ENCODE measurements at regions not wholly inside any gene's neighbourhood (a gene's known extent, or its start where the extent isn't known, plus 50 kb on each side); places are given as distances from the start of the nearest gene placed in this dataset.

- Histone ChIP-seq H3K9ac (ENCODE audit: low read length) (no peak overlapping the region), H3K27ac (ENCODE audit: low read length) (no peak overlapping the region), H3K4me1 (ENCODE audit: low read length) (no peaks in the 10 kb centered on the region), H3K27me3 (replicated peaks; ENCODE audit: insufficient read depth, low read length) (no peaks in the 10 kb centered on the region), H2AFZ (ENCODE audit: low read length) (no peak overlapping the region), H4K20me1 (ENCODE audit: insufficient read depth, low read length) (no peaks in the 10 kb centered on the region), H3K9me2 (replicated peaks; ENCODE audit: insufficient read depth, low read length) (0 out of 2 replicates have a peak, but pooled peaks cover 2% of the 10 kb centered on the region), H3K4me2 (ENCODE audit: low read depth, low read length) (no peak overlapping the region), H3F3A (ENCODE audit: insufficient read depth, low read length) (no peaks in the 10 kb centered on the region), H3K36me3 (replicated peaks; ENCODE audit: insufficient read depth, low read length) (no peaks in the 10 kb centered on the region), H3K79me2 (ENCODE audit: low read length) (no peaks in the 10 kb centered on the region), H3K4me3 (ENCODE audit: low read length) (no peak overlapping the region), H3K9me3 (replicated peaks; ENCODE audit: insufficient read depth, low read length) (no peaks in the 10 kb centered on the region)
- no peak for DNase-seq
- TF ChIP-seq EZH2 (optimal IDR thresholded peaks at IDR 0.05; ENCODE audit: low read depth, low read length) (no peak), CTCF (IDR thresholded peaks at IDR 0.05; ENCODE audit: low read length) (no peak), EZH2phosphoT487 (IDR thresholded peaks at IDR 0.05; ENCODE audit: low read length) (no peak)
Observed at GRCh38 chr4:162323919-162324318, 160.1 kb upstream of the FSTL5 start.

GRCh38 chr4:162322054-162322453 is 158.3 kb upstream of the FSTL5 start:
- no peaks in the 10 kb centered on the region for H3F3A ChIP-seq (ENCODE audit: insufficient read depth, low read length)
- no peak for TF ChIP-seq EZH2 (optimal IDR thresholded peaks at IDR 0.05; ENCODE audit: low read depth, low read length)
- no peak for TF ChIP-seq CTCF (IDR thresholded peaks at IDR 0.05; ENCODE audit: low read length)
- TF ChIP-seq EZH2phosphoT487 (IDR thresholded peaks at IDR 0.05; ENCODE audit: low read length) = no peak
- H3K27me3 ChIP-seq (replicated peaks; ENCODE audit: insufficient read depth, low read length) = no peaks in the 10 kb centered on the region
- H3K9me2 ChIP-seq (replicated peaks; ENCODE audit: insufficient read depth, low read length) = 0 out of 2 replicates have a peak, but pooled peaks cover 2% of the 10 kb centered on the region
- no peaks in the 10 kb centered on the region for H3K79me2 ChIP-seq (ENCODE audit: low read length)
- no peak overlapping the region for H2AFZ ChIP-seq (ENCODE audit: low read length)
- no peak overlapping the region for H3K27ac ChIP-seq (ENCODE audit: low read length)
- no peaks in the 10 kb centered on the region for H3K9me3 ChIP-seq (replicated peaks; ENCODE audit: insufficient read depth, low read length)
- DNase-seq = no peak
- no peak overlapping the region for H3K4me3 ChIP-seq (ENCODE audit: low read length)
- H3K4me2 ChIP-seq (ENCODE audit: low read depth, low read length) = no peak overlapping the region
- H3K4me1 ChIP-seq (ENCODE audit: low read length) = no peaks in the 10 kb centered on the region
- no peaks in the 10 kb centered on the region for H4K20me1 ChIP-seq (ENCODE audit: insufficient read depth, low read length)
- H3K9ac ChIP-seq (ENCODE audit: low read length) = no peak overlapping the region
- H3K36me3 ChIP-seq (replicated peaks; ENCODE audit: insufficient read depth, low read length) = no peaks in the 10 kb centered on the region

GRCh38 chr4:162285753-162286152 is 122.0 kb upstream of the FSTL5 start:
- Histone ChIP-seq H3K27ac (ENCODE audit: low read length) (no peak overlapping the region), H3K4me3 (ENCODE audit: low read length) (no peak overlapping the region), H3K9me3 (replicated peaks; ENCODE audit: insufficient read depth, low read length) (no peaks in the 10 kb centered on the region), H2AFZ (ENCODE audit: low read length) (no peak overlapping the region), H3K4me2 (ENCODE audit: low read depth, low read length) (no peak overlapping the region), H4K20me1 (ENCODE audit: insufficient read depth, low read length) (no peaks in the 10 kb centered on the region), H3K9me2 (replicated peaks; ENCODE audit: insufficient read depth, low read length) (no peaks in the 10 kb centered on the region), H3F3A (ENCODE audit: insufficient read depth, low read length) (no peaks in the 10 kb centered on the region), H3K9ac (ENCODE audit: low read length) (no peak overlapping the region), H3K36me3 (replicated peaks; ENCODE audit: insufficient read depth, low read length) (no peaks in the 10 kb centered on the region), H3K79me2 (ENCODE audit: low read length) (no peaks in the 10 kb centered on the region), H3K4me1 (ENCODE audit: low read length) (no peaks in the 10 kb centered on the region), H3K27me3 (replicated peaks; ENCODE audit: insufficient read depth, low read length) (no peaks in the 10 kb centered on the region)
- no peak for TF ChIP-seq CTCF (IDR thresholded peaks at IDR 0.05; ENCODE audit: low read length)
- no peak for TF ChIP-seq EZH2 (optimal IDR thresholded peaks at IDR 0.05; ENCODE audit: low read depth, low read length)
- TF ChIP-seq EZH2phosphoT487 (IDR thresholded peaks at IDR 0.05; ENCODE audit: low read length) = no peak
- no peak for DNase-seq
